ENCODE measurements at regions not wholly inside any gene's neighbourhood (a gene's known extent, or its start where the extent isn't known, plus 50 kb on each side); places are given as distances from the start of the nearest gene placed in this dataset.

DNA sequence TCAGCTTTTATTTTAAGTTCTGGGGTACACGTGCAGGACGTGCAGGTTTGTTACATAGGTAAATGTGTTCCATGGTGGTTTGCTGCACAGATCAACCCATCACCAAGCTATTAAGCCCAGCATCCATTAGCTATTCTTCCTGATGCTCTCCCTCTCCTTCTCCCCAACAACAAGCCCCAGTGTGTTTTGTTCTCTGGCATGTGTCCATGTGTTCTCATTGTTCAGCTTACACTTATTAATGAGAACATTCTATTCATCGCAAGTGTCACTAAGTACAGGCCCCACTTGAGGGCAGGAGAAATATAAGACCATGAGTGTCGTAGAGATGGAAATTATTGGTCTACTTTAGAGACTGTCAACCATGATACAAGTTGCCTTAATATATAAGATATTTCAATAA lies 615.1 kb downstream of the CDH8 start:
- TF ChIP-seq, protein P1, sequence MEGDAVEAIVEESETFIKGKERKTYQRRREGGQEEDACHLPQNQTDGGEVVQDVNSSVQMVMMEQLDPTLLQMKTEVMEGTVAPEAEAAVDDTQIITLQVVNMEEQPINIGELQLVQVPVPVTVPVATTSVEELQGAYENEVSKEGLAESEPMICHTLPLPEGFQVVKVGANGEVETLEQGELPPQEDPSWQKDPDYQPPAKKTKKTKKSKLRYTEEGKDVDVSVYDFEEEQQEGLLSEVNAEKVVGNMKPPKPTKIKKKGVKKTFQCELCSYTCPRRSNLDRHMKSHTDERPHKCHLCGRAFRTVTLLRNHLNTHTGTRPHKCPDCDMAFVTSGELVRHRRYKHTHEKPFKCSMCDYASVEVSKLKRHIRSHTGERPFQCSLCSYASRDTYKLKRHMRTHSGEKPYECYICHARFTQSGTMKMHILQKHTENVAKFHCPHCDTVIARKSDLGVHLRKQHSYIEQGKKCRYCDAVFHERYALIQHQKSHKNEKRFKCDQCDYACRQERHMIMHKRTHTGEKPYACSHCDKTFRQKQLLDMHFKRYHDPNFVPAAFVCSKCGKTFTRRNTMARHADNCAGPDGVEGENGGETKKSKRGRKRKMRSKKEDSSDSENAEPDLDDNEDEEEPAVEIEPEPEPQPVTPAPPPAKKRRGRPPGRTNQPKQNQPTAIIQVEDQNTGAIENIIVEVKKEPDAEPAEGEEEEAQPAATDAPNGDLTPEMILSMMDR (conservative IDR thresholded peaks at IDR 0.05) = no peak
- no peak for TF ChIP-seq EZH2 (IDR thresholded peaks at IDR 0.05; ENCODE audit: low read depth)

Measured in PC-9 (cell line).